GM21717 (cell line): ENCODE measurements at regions not wholly inside any gene's neighbourhood (a gene's known extent, or its start where the extent isn't known, plus 50 kb on each side); places are given as distances from the start of the nearest gene placed in this dataset.

Experiments
- ATAC-seq: cut with Tn5 transposase; IDR thresholded peaks from one replicate; pipeline ENCODE4 v1.9.1; 2021; ENCODE audit warnings: mild to moderate bottlenecking, moderate library complexity; ENCODE audit not compliant: unreplicated experiment

GRCh38 chr6:78577585-78577984, 289.8 kb upstream of the IRAK1BP1 start:
- no peak for ATAC-seq

GRCh38 chr6:78578430-78578829, 288.9 kb upstream of the IRAK1BP1 start:
- ATAC-seq: no peak

GRCh38 chr6:78580923-78581322, 286.4 kb upstream of the IRAK1BP1 start:
- peak; percentile 84 for ATAC-seq

GRCh38 chr6:78583079-78583478, 284.3 kb upstream of the IRAK1BP1 start:
- ATAC-seq: no peak

- ATAC-seq: no peak
These were observed 277.9 kb upstream of the IRAK1BP1 start for GRCh38 chr6:78589436-78589835.

- no peak for ATAC-seq
These were observed 273.3 kb upstream of the IRAK1BP1 start for GRCh38 chr6:78593898-78594667.

- ATAC-seq: no peak
These were observed 272.7 kb upstream of the IRAK1BP1 start for GRCh38 chr6:78594668-78595066.

- ATAC-seq: no peak
These were observed 269.4 kb upstream of the IRAK1BP1 start for GRCh38 chr6:78597966-78598365.

GRCh38 chr6:78598966-78599365, 268.4 kb upstream of the IRAK1BP1 start:
- ATAC-seq: no peak

GRCh38 chr6:78599526-78599925, 267.8 kb upstream of the IRAK1BP1 start:
- no peak for ATAC-seq

GRCh38 chr6:78605909-78606446, 261.4 kb upstream of the IRAK1BP1 start:
- no peak for ATAC-seq

- no peak for ATAC-seq
These were observed 260.2 kb upstream of the IRAK1BP1 start for GRCh38 chr6:78607189-78607588.

- ATAC-seq: no peak
These were observed 256.2 kb upstream of the IRAK1BP1 start for GRCh38 chr6:78611102-78611620.

- no peak for ATAC-seq
These were observed 255.4 kb upstream of the IRAK1BP1 start for GRCh38 chr6:78611886-78612480.

GRCh38 chr6:78614961-78615360, 252.4 kb upstream of the IRAK1BP1 start:
- peak; percentile 46 for ATAC-seq

GRCh38 chr6:78615430-78615904, 251.9 kb upstream of the IRAK1BP1 start:
- ATAC-seq: peak; percentile 83

GRCh38 chr6:78618970-78619369, 248.4 kb upstream of the IRAK1BP1 start:
- no peak for ATAC-seq

- ATAC-seq: no peak
These were observed 243.8 kb upstream of the IRAK1BP1 start for GRCh38 chr6:78623554-78623953.

GRCh38 chr6:78629154-78629721, 238.1 kb upstream of the IRAK1BP1 start:
- ATAC-seq: no peak

GRCh38 chr6:78629836-78630235, 237.5 kb upstream of the IRAK1BP1 start:
- ATAC-seq: no peak

- ATAC-seq: no peak
These were observed 235.4 kb upstream of the IRAK1BP1 start for GRCh38 chr6:78631976-78632375.
